D721Med (cell line): ENCODE measurements at regions not wholly inside any gene's neighbourhood (a gene's known extent, or its start where the extent isn't known, plus 50 kb on each side); places are given as distances from the start of the nearest gene placed in this dataset.

Source experiments
- DNase-seq: peaks from one replicate; pipeline ENCODE4 v3.0.0; 2011; ENCODE audit warnings: low spot score; ENCODE audit not compliant: insufficient read length
- FAIRE-seq: peaks from 2 replicates; lab custom pipeline; 2011; peaks lifted over from hg19 to GRCh38; lab: Jason Lieb, UNC
- CTCF ChIP-seq: IDR thresholded peaks from 2 replicates; pipeline ENCODE4 v1.5.1; 2012; ENCODE audit warnings: mild to moderate bottlenecking, control low read depth; ENCODE audit not compliant: insufficient read depth; ENCODE audit errors: missing control alignments

DNA sequence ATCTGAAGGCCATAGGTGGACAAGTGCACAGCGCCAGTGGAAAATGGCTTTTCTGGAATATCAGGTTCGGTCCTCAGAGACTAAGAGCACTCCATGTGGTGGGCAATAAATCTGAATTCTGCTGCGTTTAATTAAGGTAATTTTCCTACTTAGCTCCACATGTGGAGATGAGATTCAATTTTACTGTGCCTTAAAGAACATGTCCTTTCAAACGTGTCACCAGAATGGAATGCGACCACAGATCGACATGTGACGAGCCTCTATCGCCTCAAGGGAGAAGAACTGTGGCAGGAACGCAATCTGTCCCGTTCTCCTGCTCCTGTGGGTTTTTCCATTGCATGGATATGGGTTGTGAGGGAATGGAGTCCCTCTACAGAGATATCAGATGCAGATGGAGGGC is 205.3 kb upstream of the ZNF32 start:
- no peak for TF ChIP-seq CTCF
- DNase-seq, result no peak
- no peak for FAIRE-seq

GRCh38 chr10:43853369-43853768 is 204.7 kb upstream of the ZNF32 start:
- no peak for FAIRE-seq
- DNase-seq, result no peak
- TF ChIP-seq CTCF, result no peak

DNA sequence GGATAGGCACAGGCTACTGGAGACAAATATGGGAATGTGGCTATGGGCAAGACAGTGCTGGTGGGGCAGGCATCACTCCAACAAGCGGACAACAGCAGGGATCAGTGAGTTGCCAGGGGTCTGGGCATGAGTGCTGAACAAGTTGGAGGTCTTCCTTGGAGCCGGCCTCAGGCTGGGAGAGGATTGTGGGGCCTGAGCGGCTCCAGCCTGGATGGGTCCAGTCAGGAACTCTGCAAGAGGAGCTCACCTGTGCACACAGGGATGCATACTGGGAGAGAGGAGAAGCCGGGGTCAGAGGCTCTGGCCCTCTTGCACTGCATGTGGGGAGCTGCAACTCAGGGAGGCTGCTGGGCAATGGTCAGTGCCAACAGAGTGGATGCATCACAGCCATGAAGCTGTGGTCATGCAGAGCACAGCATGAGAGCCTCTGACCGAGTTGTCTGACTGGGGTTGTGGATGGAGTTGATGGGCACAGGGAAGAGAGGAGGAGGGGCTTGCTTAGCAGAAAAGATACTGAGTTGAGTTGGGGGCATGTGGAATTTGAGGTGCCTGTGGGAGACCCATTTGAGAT is 204.0 kb upstream of the ZNF32 start:
- TF ChIP-seq CTCF, result no peak
- FAIRE-seq (no peak), DNase-seq (no peak)

- FAIRE-seq, result no peak
- no peak for DNase-seq
- TF ChIP-seq CTCF, result no peak
These were observed 203.5 kb upstream of the ZNF32 start for GRCh38 chr10:43852149-43852548.

DNA sequence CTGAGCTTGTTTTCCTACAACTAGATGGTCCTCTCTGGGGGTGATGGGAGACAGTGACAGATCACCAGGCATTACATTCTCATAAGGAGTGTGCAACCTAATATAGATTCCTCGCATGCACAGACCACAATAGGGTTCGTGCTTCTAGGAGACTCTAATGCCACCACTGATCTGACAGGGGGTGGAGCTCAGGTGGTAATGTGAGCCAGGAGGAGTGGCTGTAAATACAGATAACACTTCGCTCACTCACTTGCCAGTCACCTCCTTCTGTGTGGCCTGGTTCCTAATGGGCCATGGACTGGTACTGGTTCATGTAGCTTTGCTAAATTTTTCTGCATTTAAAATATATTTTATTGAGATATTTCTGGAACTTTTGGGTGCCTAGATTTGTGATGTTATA is 202.3 kb upstream of the ZNF32 start:
- no peak for DNase-seq
- TF ChIP-seq CTCF, result no peak
- FAIRE-seq, result no peak

GRCh38 chr10:43849551-43849950 is 200.9 kb upstream of the ZNF32 start:
- no peak for FAIRE-seq
- TF ChIP-seq CTCF, result no peak
- DNase-seq, result no peak

DNA sequence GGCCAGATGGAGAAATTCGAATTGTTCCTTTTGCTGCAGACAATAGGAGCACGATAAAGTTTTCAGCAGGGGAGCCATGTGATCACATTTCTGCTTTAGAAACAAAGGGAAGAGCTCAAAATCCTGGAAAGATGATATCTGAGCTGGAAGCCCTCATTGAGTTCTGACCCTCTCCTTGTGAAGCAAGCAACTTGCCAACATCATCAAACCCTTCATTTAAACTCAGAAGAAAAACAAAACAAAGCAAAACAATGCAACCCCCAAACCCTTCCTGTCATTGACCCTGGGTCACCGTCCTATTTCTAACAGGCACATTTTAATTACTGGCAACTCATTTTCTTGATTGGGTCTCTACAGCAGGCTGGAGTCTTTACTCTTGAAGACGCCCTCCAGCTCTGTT is 198.3 kb upstream of the ZNF32 start:
- no peak for FAIRE-seq
- DNase-seq, result no peak
- no peak for TF ChIP-seq CTCF
